Hippocampal formation (tissue), 2 donors: ENCODE measurements at regions not wholly inside any gene's neighbourhood (a gene's known extent, or its start where the extent isn't known, plus 50 kb on each side); places are given as distances from the start of the nearest gene placed in this dataset.
"Not testable (repeated sequence)": the region's sequence is repeated elsewhere in the genome, so short reads cannot be mapped to it uniquely, and the experiment has no call there.

Experiments
- DNase-seq, 2 donors: peaks; one replicate each; lab custom pipeline; 2025; lab: John Stamatoyannopoulos, UW

DNA sequence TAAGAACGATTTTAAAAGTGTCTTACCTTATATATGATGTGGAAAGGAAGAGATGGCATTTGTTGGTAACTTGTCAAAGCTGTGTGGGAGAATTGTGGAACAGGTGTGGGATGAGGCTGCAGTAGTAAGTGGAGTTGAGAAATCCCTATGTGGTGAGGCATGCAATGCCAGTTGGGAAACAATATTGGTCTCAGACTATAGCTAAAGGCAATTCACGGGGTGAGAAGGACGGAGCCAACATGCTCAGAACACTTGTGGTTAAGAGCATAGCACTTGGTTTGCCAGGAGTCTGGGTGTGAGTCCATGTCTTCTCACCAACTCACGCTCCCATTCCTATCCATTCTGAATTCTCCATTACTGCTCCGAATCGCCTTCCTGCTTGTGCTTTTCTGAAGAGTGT is 615.6 kb upstream of the ADAMTS9 start:
- no peak for DNase-seq

DNA sequence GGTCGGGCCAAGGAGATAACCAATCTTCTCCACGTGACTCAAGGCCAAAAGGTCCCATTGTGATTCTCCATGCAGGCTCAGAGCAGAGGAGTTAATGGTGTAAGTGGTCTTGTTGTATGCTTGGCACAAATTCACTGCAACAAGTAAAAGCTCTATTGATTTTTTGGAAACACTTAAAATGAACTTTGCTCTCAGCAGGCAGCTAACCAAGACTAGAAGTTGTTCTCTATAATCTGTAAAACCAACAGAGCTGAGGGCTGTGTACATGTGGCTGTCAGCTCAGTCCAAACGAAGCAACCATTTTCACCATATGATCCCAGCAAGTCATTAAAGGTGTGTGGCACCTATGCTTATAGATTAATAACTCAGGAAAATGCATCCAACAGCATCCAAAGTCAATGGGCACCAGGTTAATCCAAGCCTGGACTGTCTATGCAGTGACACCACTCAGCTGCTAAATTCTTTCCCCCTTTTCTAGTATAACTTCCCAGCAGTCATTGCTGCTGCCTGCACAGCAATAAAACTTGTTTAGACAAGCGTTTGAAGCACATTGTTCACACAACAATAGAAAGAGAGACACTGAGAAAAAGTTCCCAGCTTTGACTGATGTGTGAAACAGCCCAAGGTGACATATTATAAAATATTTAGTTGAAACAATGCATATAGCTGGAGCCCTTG is 603.8 kb upstream of the ADAMTS9 start:
- no peak for DNase-seq

DNA sequence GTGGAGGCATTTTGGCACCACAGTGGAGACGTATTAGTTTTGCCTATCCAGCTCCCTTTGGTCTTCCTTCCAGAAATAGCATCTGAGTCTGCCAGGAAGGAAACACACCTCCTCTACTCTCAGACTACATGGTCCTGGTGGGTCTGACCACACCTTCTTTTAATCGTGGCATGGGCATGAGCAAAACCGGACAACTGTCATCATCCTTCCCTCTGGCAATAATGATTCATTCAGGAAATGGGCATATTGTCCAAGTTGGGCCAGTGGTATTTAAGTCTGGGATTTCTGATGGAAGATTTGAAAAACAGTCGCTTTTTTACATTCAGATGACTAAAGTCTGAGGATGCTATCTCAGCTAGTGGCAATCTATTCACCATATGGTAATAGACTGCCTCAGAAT is 601.0 kb upstream of the ADAMTS9 start:
- no peak for DNase-seq

DNA sequence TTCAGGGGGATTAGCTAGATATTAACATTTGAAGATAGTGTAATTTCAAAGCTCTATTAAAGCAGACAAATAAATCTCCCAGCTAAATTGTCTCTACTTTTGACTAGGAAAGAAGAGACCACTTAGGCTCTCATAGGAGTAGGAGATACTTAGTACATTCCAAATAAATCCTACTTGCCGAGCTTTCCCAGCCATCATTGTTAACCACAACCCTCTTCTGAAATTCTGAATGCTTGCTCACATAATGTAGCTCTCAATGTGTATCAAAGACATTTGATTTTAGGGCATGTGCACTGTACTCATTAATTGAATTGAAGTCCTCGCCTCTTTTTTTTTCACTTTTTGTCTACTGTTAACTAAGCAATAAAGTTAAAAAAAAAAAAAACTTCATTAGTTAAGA is 598.2 kb upstream of the ADAMTS9 start:
- no peak for DNase-seq

DNA sequence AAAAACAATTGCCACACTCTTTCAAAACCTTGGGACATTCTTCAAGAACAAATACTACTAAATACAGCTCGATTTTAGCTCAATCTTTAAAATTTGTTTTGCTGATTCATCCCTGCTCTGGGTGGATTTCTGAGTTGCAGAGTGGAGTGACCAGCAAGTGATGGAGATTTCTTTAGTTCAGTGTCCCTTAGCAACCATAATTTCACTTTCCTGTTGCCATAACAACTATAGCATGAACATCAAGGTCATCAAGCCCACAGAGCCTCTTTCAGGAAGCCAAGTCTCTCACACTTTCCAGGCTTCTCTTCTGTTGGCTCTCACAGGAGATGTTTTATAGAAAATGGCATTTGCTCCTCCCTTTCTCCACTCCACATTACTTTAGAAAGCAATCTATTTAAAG is 597.2 kb upstream of the ADAMTS9 start:
- DNase-seq = no peak

DNA sequence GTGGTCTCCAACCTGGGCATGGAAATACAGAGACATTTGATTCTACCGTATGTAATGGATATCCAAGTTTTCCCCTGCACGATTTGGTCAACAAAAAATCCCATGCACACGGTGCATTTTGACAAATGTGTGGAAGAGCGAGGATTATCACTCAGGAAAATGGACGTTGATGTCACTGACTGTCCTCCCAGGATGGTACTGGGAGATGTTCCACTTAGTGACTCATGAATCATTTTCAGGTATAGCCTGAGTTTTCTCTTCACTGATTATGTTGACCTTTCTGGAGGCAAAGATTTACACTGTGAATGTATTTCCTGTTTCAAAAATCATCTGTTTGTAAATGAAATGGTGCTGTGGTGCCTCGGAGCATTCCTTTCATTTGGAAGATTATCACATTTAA is 596.7 kb upstream of the ADAMTS9 start:
- no peak for DNase-seq

DNA sequence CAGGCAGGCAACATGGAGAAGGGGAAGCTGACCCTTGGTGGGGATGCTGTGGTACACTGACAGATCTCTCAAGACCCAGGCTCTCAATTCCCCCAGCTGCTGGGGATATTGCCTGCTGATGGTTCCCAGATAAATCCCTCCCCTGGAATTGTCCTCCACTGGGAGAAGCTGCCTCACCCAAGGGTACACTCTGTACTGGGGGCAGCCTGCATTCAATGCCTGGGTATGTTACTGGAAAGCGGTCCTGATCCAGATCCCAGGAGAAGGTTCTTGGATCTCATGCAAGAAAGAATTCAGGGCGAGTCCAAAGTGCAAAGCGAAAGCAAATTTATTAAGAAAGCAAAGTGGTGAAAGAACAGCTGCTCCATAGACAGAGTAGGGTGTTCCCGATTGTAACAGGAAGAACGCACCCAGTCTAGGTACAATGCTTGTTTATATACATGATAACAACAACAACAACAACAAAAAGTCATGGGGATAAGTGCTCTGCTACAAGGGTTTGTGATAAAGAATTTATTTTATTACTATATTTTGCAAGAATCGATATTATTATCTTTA is 591.5 kb upstream of the ADAMTS9 start:
- no peak for DNase-seq

DNA sequence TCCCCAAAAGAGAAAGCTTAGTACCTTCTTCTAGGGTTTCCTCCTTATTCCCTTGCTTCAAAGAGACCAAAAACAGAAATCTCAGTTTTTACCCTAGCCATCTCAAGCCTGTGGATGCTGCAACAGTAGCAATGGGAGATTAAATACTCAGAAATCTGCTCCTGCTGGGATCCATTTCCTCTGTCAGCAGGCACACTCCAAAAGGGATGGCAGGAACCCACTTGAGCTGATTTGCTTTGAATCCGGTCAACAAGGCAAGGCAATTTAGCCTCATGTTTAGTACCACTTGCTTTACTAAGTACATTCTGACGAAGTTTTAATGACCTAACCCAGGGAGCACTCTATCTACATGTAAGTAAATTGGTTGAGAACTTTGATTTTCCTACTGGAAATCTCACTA is 590.0 kb upstream of the ADAMTS9 start:
- no peak for DNase-seq

DNA sequence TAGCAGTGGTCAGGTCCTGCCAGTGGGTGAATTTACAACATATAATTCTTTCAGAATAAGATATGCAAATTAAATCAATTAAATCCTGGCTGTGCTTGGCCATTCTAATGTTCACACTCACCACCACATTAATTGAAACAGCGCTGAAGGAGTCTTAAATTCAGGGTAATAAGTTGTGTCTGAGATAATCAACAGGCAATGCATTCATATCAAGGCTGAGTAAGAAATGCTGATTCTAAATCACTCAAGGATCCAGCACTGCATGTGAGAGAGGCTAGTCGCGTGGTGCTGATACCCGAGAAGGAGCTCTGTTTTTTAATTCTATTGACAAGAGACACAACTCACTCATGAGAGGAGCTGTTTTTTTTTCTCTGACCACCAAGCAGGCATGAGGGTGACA is 588.8 kb upstream of the ADAMTS9 start:
- no peak for DNase-seq

DNA sequence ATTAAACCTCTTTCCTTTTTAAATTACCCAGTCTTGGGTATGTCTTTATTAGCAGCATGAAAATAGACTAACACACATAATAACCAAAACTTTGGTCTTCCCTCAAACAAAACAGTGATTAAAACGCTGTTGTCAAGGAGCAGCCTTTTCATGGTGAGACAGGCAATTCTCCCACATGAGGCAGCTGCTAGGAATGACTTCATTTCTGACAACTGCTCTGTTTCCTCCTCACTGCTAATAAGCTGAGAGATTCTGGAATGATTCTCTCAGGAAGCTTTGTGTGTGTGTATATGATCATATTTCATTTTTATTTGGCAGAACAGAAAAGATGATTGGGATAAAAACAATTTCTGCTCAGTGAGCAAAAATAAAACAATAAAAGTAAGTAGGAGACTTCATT is 580.6 kb upstream of the ADAMTS9 start:
- no peak for DNase-seq

DNA sequence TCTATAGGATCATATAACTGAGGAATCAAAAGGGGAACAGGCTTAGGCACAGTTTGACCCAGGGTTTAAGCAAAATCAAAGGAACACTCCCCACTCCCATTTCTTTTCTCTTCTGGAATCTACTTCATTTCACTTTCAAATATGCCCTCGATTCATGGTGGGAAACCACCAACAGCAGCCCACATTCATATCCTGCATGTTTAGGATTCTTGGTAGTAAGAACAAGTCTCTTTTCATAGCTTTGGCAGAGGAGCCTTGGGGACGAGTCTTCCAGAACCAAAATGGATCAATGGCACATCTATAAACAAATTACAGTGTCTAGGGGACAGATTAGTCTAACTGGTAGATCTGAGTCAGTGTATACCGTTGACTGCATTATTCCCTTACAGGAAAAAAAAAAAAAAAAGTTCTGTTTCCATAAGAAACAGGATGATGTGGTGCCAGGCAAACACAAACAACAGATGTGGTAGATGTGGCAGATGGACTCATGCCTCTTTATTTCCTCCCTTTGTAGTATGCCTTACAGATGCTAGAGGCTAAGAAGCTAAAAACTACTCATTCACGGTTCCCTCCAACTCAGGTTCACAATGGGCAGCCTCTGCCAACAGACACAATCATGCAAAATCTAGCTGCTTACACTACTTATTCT is 578.3 kb upstream of the ADAMTS9 start:
- DNase-seq = no peak

DNA sequence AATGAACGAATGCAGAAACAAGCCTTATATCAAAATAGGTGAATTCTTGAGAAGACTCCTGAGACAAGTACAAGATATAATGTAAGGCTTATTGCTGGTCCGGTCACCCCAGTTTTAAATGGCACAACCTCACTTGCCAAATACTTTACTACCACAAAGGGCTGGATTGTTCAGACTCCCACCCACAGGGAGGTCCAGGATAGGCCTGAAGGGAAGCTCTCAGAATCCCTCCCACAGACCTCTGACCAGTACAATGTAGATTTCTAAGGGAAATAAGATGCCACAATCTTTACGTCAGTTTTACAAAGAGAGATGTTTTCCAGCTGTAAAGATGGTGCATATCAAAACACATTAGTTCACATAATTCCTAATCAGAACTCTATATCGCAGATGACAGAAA is 577.7 kb upstream of the ADAMTS9 start:
- DNase-seq = no peak

DNA sequence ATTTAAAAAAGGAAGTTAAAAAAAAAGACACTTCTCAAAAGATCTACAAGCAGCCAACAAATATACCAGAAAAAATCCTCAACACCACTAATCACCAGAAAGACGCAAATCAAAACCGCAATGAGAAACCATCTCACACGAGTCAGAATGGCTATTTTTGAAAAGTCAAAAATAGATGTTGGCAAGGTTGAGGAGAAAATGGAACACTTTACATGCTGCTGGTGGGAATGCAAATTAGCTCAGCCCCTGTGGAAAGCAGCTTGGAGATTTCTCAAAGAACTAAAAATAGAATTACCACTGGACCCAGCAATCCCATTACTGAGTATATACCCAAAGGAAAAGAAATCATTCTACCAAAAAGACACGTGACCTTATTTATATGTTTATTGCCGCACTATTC is 574.7 kb upstream of the ADAMTS9 start:
- no peak for DNase-seq

DNA sequence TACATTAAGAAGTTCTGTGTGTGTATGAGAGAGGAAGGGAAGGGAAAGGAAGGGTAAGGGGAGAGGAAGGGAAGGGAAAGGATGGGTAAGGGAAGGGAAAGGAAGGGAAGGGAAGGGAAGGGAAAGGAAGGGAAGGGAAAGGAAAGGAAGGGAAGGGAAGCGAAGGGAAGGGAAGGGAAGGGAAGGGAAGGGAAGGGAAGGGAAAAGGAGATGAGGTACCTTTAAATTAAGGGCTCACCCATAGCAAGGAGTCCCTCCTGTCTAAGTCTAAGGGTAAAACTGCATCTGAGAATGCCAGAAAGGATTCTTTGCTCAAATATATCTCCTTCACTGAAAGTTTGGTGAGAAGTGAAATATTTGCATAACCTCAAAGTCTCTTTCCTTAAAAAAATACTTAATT is 572.1 kb upstream of the ADAMTS9 start:
- no peak for DNase-seq

DNA sequence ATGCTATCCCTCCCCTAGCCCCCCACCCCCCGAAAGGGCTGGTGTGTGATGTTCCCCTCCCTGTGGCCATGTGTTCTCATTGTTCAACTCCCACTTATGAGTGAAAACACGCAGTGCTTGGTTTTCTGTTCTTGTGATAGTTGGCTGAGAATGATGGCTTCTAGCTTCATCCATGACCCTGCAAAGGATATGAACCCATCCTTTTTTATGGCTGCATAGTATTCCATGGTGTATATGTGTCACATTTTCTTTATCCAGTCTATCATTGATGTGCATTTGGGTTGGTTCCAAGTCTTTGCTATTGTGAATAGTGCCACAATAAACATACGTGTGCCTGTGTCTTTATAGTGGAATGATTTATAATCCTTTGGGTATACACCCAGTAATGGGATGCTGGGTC is 565.1 kb upstream of the ADAMTS9 start:
- DNase-seq = not testable (repeated sequence)

DNA sequence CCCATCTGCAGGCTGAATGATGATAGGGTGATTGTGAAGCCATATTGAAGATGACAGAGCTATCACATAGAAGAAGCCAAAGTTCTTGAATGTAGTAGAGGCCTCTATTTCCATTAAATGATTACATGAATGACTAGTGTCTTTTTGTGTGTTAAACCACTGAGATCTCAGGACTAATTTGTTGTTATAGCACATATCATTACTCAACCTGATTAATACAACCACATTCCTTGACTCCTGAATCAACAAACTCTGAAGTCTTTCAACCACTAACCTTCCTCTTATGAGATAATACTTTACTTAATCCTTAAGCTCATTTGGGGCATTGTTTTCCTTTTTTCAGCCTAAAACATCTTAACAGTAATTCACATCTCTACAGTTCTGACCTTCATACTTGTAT is 564.5 kb upstream of the ADAMTS9 start:
- DNase-seq = no peak

DNA sequence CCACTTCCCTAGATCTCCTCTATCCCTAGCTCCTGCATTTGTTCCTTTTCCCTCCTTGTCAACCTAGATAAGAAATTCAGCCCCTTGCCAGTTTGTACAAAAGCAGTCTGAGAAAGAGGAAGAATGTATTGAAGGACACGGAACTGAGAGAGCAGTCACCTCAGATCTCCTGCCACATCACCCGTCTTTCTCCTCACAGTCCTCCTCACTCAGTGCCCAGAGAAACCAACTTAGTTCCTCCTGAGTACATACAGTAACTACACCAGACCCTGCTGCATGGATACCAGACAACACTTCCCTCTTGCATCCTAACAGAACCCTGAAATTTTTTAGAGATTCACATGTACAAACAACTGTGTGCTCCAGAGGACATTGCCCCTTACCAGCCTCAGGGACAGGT is 563.6 kb upstream of the ADAMTS9 start:
- no peak for DNase-seq

DNA sequence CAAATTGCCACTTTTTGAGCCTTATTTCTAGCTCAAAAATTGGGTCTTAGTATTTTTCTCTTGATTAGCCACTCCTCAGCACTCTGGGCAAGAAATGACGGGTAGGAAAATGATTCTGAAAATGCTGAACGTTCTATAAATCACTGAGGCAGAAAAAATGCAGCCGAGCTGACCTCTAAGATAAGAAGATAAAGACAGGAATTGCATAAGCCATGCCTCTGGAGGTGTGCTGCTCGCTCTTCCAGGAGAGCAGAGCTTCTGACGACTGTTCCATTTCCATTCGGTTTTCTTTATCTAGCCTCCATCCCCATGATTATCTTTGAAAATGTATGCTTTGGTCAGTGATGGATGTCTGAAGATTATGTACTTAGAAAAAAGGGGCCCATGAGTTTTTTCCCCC is 558.8 kb upstream of the ADAMTS9 start:
- DNase-seq = no peak

DNA sequence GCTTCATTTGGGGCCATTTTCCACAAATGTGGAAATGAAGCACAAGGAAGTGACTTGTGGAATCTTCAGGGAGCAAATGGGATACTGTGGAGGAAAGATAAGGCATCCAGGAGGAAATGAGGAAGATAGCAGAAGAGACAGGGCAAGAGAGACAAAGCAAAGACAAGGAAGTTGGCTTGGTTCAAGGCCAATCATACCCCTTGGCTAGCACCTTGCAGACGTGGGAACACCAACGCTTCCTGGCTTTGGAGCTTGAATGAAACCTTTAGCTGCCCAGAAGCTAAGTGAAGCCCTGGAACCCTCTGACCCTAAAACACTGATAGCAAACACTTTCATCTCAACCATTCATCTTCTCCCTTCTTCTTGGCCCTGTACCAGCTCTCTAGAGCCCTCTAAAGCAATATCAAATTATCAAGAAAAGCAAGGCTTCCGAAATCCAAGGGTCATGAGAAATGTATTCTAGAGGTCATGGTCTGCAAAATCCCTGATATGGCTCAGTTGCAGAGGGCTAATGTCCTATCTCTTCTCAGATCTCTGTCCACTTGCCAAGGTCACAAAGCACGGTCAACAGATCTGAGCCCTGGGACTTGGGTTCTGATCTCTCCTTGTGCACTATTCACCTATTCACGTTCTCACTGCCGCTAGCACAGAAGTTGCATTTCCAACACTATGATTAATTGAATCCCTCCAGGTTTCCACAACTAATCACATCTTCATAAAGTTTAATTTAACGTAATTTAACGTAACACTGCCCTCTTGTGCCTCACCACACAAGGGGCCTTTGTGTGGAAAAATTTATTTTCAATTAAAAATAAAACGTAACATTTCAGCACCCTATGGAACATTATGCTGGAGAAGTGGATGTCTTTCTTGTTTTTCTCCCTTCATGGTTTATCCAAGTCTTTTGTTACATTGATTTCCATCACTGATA is 557.6 kb upstream of the ADAMTS9 start:
- DNase-seq = no peak

DNA sequence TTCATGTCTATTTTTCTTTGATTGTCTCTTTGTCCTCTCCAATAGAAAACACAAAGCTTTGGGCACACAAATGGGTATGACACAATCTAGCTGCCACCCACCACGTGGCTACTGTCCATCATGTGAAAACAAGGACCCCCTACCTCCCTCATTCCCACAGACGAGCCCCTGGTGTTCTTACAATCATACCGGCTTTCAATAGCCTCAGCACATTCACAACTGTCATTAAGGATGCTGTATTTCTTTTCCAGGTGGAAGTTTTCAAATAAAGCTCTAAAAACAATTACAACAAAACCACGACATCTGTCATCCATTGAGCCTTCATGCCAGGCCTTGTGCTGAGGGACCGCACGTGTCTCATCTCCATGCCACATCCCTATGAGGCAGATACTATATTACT is 552.6 kb upstream of the ADAMTS9 start:
- no peak for DNase-seq

DNA sequence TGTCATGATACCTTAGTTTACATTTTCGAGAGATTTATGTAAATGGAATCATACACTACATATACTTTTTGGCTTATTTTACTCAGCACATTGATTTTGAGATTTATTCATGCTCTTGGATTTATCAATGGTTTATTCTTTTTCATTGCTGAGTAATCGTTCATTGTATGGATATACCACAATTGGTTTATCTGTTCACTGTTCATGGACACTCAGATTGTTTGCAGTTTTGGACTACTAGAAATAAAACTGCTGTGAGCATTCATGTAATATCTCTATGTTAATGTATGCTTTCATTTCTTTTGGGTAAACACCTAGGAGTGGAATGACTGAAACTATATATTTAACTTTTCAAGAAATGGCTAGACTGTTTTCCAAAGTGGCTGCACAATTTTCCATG is 550.9 kb upstream of the ADAMTS9 start:
- DNase-seq = no peak

DNA sequence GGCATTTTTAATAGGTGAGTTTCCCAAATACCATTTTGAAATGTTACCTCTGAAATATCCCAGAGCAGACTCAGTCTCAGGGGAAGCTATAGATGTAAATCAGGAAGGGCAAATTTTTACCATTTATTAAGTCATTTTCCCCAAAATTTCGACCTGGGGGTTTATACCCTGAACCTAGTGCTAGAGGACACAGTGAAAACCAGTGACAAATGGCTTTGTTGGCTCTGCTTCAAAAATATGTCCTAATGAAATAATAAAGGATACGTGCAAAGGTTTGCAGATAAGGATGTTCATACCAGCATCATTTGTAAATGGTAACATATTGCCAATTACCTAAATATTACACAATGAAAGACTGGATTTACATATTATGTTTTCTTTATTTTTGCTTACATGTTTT is 546.7 kb upstream of the ADAMTS9 start:
- DNase-seq = no peak

DNA sequence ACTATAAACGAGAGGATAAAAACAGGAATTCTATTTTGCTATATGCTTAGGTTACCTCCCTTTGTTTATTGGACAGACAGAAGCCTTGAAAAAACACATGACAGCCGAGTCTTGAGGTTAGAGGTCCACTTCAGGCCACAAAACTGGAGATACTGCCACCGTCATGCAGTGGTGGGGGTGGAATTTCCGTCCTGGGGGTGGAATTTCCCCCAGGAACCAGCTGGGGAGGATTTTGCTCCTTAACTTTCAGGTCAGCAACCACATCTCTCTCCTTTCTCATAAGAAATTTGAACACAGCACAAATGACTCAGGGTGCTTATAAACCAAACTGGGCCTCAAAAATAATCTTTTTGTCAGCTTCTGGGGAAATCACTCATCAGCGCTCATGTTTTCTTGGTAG is 545.8 kb upstream of the ADAMTS9 start:
- no peak for DNase-seq
